Body of pancreas (tissue), 4 donors: ENCODE measurements at regions not wholly inside any gene's neighbourhood (a gene's known extent, or its start where the extent isn't known, plus 50 kb on each side); places are given as distances from the start of the nearest gene placed in this dataset.

Experiments used
- ATAC-seq: fragments of 150-250 bp; one replicate; pipeline ENCODE4 v1.9.1; 2016
- DNase-seq, 4 donors: peaks; one replicate each; pipeline ENCODE4 v3.0.0-alpha.2; 2019
- H3K27ac ChIP-seq, 4 donors: fragments of 200-600 bp; sonication (generic); 1 replicate in 3 of 4; 2 replicates in 1 of 4; pipeline versions ENCODE4 v1.5.1 to v1.6.1; 2016 to 2019; ENCODE audit warnings: mild to moderate bottlenecking in 1 of 4, mixed read lengths in 1 of 4, moderate library complexity in 1 of 4
- H3K27me3 ChIP-seq, 2 donors: fragments of 200-600 bp; sonication (generic); one replicate each; pipeline ENCODE4 v1.6.0; 2016; ENCODE audit warnings: mild to moderate bottlenecking in 1 of 2
- H3K36me3 ChIP-seq, 2 donors: fragments of 200-600 bp; sonication (generic); replicated peaks in 1 of 2; 2 replicates each; pipeline ENCODE4 v1.5.1; 2016; ENCODE audit warnings: low read depth in 2 of 2; ENCODE audit not compliant: insufficient read depth in 1 of 2
- H3K4me1 ChIP-seq: fragments of 200-600 bp; sonication (generic); one replicate; pipeline ENCODE4 v1.6.0; 2016
- H3K4me3 ChIP-seq, 2 donors: fragments of 200-600 bp; sonication (generic); 1 replicate in 1 of 2; 2 replicates in 1 of 2; pipeline ENCODE4 v1.5.1; 2016 to 2019
- H3K9me3 ChIP-seq, 3 donors: fragments of 200-600 bp; sonication (generic); 1 replicate in 2 of 3; 2 replicates in 1 of 3; pipeline ENCODE4 v1.5.1; 2016
- POLR2A ChIP-seq, 3 donors: fragments of 450-650 bp; IDR thresholded peaks; one replicate each; pipeline ENCODE4 v1.6.1; 2016; ENCODE audit warnings: antibody characterized with exemption in 3 of 3, mild to moderate bottlenecking in 2 of 3
- WGBS, 2 donors: methylation state at CpG; one replicate each; pipeline ENCODE4 v1.1.5; 2017; 5-methylcytosine and 5-hydroxymethylcytosine counted together
- intact Hi-C: fragments of 100-400 bp; cut with DNase I; formaldehyde crosslinking; loops from one replicate; pipeline ENCODE4 v1.15.1; 2023
- TF ChIP-seq, protein P1 (sequence below), 7 experiments: fragments of 450-650 bp in 4 of 7; fragments of 200-600 bp in 3 of 7; sonication (generic) in 3 of 7; IDR thresholded peaks; one replicate each; pipeline ENCODE4 v1.5.1; 2016 to 2019; ENCODE audit warnings: antibody characterized with exemption in 7 of 7

DNA sequence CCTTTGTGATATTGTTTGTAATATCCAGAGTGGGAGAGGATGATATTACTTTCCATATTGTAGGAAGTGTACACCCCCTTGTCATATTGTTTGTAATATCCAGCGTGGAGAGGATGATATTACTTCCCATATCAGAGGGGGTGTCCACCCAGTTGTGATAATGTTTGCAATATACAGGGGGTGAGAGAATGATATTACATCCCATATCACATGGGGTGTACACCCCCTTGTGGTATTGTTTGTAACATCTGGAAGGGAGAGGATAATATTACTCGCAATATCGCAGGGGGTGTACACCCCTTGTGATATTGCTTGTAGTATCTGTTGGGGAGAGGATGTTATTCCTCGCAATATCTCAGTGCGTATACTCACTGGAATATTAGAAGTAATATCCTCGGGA, 61.5 kb downstream of the PRSS23 start:
- intact Hi-C loops = loop anchor here (10.0 kb wide), 1 partner anchor 53 kb away; no protein-coding TSS in a partner anchor
- WGBS, 2 donors = 88 to 89% methylated on average over 6 of the region's 6 CpGs

DNA sequence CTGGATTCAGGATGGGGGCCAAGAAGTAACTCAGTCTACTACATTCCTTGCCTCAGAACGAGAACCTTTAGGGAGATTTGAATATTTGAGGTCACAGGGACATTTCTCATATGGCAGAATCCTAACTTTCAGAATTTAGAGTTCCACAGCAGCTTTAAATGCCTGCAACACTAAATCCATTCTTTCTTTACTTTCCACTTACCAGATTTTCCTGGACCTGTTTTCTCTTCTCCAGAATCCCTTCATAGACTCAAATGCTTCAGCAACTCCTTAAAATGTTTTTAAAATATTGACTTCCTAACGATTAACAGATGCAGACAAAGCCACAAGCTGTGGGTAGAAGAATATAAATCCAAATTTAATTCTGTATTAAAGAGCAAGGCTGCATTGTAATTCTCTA, 63.1 kb downstream of the PRSS23 start:
- H3K4me3 ChIP-seq = no peak overlapping the region
- WGBS, 2 donors = 43 to 68% methylated on average over 2 of the region's 2 CpGs

More for the DNA sequence above, 61.5 kb downstream of the PRSS23 start:
- Histone ChIP-seq H3K27ac (no peak overlapping the region), H3K9me3 (no peaks in the 10 kb centered on the region), H3K27me3 (no peaks in the 10 kb centered on the region), H3K4me3 (no peak overlapping the region), H3K36me3 (no peaks in the 10 kb centered on the region), H3K4me1 (no peaks in the 10 kb centered on the region)
- ATAC-seq = no peak
- no peak for DNase-seq
- TF ChIP-seq POLR2A (IDR thresholded peaks at IDR 0.05) = no peak
- TF ChIP-seq, protein P1, sequence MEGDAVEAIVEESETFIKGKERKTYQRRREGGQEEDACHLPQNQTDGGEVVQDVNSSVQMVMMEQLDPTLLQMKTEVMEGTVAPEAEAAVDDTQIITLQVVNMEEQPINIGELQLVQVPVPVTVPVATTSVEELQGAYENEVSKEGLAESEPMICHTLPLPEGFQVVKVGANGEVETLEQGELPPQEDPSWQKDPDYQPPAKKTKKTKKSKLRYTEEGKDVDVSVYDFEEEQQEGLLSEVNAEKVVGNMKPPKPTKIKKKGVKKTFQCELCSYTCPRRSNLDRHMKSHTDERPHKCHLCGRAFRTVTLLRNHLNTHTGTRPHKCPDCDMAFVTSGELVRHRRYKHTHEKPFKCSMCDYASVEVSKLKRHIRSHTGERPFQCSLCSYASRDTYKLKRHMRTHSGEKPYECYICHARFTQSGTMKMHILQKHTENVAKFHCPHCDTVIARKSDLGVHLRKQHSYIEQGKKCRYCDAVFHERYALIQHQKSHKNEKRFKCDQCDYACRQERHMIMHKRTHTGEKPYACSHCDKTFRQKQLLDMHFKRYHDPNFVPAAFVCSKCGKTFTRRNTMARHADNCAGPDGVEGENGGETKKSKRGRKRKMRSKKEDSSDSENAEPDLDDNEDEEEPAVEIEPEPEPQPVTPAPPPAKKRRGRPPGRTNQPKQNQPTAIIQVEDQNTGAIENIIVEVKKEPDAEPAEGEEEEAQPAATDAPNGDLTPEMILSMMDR (IDR thresholded peaks at IDR 0.05) = no peak

DNA sequence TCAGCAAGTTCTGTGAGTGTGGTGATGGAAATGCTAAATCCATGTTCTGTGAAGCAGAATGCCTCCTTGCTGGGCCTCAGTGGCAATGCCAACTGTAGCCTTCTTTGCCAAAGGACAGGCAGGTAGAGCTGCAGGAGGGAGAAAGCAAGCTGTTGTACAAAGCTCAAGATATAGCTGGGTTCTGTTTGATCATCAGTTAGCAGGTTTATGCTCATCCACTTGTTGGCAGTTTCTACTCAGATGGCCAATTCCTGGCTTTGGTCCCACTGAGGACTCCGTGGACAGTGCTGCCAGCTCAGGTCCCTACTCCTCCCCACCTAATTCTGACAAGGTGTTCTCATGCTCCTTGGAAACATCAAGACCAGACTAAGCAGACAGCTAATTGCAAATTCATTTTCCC, 65.1 kb downstream of the PRSS23 start:
- H3K9me3 ChIP-seq = no peaks in the 10 kb centered on the region
- intact Hi-C loops = loop anchor here (10.0 kb wide), 1 partner anchor 49 kb away; no protein-coding TSS in a partner anchor
- H3K4me3 ChIP-seq = no peak overlapping the region
- no peak for TF ChIP-seq POLR2A (IDR thresholded peaks at IDR 0.05)
- TF ChIP-seq, protein P1 (IDR thresholded peaks at IDR 0.05) = no peak
- no peaks in the 10 kb centered on the region for H3K4me1 ChIP-seq
- no peaks in the 10 kb centered on the region for H3K36me3 ChIP-seq
- ATAC-seq = no peak
- WGBS, 2 donors = 85 to 88% methylated on average over 1 of the region's 1 CpG
- no peak overlapping the region for H3K27ac ChIP-seq
- no peaks in the 10 kb centered on the region for H3K27me3 ChIP-seq
- no peak for DNase-seq

More for the DNA sequence above, 63.1 kb downstream of the PRSS23 start:
- no peaks in the 10 kb centered on the region for H3K27me3 ChIP-seq
- no peaks in the 10 kb centered on the region for H3K9me3 ChIP-seq
- no peak for TF ChIP-seq POLR2A (IDR thresholded peaks at IDR 0.05)
- TF ChIP-seq, protein P1 (IDR thresholded peaks at IDR 0.05) = no peak
- no peaks in the 10 kb centered on the region for H3K4me1 ChIP-seq
- ATAC-seq = no peak
- no peak for DNase-seq
- intact Hi-C loops = loop anchor here (10.0 kb wide), 1 partner anchor 51 kb away; no protein-coding TSS in a partner anchor
- no peaks in the 10 kb centered on the region for H3K36me3 ChIP-seq
- no peak overlapping the region for H3K27ac ChIP-seq

DNA sequence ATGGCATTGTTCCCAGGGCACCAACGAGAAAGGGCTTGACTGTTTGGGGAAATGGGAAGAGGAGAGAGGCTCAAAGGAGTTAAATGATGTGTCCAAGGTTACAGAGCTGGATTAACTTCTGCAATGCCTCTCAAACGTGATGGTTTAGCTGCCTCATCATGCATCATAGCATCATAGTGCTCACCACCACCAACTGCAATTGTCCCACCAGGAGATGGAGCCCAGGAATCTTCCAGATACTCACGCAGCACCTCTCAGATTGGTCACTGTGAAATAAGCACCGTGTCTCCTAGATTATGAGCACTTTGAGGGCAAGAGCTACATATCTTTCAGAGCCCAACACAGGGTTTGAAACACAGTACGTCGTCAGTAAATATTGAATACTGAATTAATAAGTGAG, 69.2 kb downstream of the PRSS23 start:
- WGBS, 2 donors = 30 to 42% methylated on average over 6 of the region's 6 CpGs
- no peaks in the 10 kb centered on the region for H3K4me1 ChIP-seq
- DNase-seq = no peak
- H3K27ac ChIP-seq = no peak overlapping the region
- TF ChIP-seq POLR2A (IDR thresholded peaks at IDR 0.05) = no peak
- TF ChIP-seq, protein P1 (IDR thresholded peaks at IDR 0.05) = no peak
- H3K9me3 ChIP-seq = no peaks in the 10 kb centered on the region
- H3K4me3 ChIP-seq = no peak overlapping the region
- no peaks in the 10 kb centered on the region for H3K36me3 ChIP-seq
- intact Hi-C loops = loop anchor here (10.0 kb wide), 1 partner anchor 45 kb away; no protein-coding TSS in a partner anchor
- H3K27me3 ChIP-seq = no peaks in the 10 kb centered on the region
- no peak for ATAC-seq

DNA sequence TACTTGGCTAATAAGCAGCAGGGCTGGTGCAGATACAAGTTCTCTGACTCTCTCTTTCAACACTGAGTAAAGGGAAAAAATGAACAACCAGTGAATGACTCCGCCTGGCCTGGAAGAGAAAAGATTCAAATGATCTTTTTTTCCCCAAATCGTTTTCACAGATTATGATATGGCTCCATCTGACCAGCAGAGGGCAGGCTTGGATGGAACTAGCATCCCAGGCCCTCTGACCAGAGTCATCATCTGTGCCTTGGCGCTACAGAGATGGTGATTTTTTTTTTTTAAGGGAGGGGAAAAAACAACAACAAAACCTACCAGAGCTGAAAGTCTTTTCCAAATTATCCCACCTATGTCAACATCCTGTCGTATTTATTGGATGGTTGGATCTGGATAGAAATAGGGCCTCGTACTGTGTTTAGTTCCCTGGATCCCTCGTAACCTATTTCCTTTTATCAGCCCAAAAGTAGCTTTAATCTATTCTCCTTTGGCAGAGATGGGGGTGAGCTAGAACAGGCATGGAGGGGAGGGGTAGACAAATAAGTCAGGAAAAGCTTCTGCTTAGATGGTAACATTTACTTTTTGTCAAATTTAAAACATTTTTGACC, 69.7 kb downstream of the PRSS23 start:
- no peak overlapping the region for H3K27ac ChIP-seq
- H3K27me3 ChIP-seq = no peaks in the 10 kb centered on the region
- no peaks in the 10 kb centered on the region for H3K4me1 ChIP-seq
- intact Hi-C loops = loop anchor here (10.0 kb wide), 1 partner anchor 45 kb away; no protein-coding TSS in a partner anchor
- 29 to 38% methylated on average over 6 of the region's 6 CpGs for WGBS, 2 donors
- no peaks in the 10 kb centered on the region for H3K9me3 ChIP-seq
- no peaks in the 10 kb centered on the region for H3K36me3 ChIP-seq
- DNase-seq (peak; percentile 58 to 70 (median 60)), ATAC-seq (peak; percentile 87)
- TF ChIP-seq, protein P1 (IDR thresholded peaks at IDR 0.05) = peak; percentile 20 to 76 (median 68)
- no peak for TF ChIP-seq POLR2A (IDR thresholded peaks at IDR 0.05)
- H3K4me3 ChIP-seq = no peak overlapping the region
